Fibroblast of mammary gland (primary cell): ENCODE measurements at regions not wholly inside any gene's neighbourhood (a gene's known extent, or its start where the extent isn't known, plus 50 kb on each side); places are given as distances from the start of the nearest gene placed in this dataset.

Experiments used
- DNase-seq: peaks from one replicate; pipeline ENCODE4 v3.0.0-alpha.2; 2010; ENCODE audit warnings: low read depth
- H3K4me3 ChIP-seq: 2 replicates; pipeline ENCODE4 v1.5.1; 2011; ENCODE audit warnings: low read depth, mild to moderate bottlenecking, low read length, moderate library complexity; ENCODE audit not compliant: control insufficient read depth
- CTCF ChIP-seq: conservative IDR thresholded peaks from 2 replicates; pipeline ENCODE4 v1.5.1; 2011; ENCODE audit warnings: low read depth, low read length, inconsistent platforms; ENCODE audit not compliant: control insufficient read depth, insufficient read depth

- TF ChIP-seq CTCF, result no peak
- no peak overlapping the region for H3K4me3 ChIP-seq
- no peak for DNase-seq
Observed at GRCh38 chr11:91972665-91973266, 251.9 kb upstream of the FAT3 start.

GRCh38 chr11:91970624-91971023, 254.0 kb upstream of the FAT3 start:
- H3K4me3 ChIP-seq, result no peak overlapping the region
- TF ChIP-seq CTCF, result no peak
- no peak for DNase-seq

GRCh38 chr11:91969486-91969885, 255.1 kb upstream of the FAT3 start:
- no peak for DNase-seq
- no peak for TF ChIP-seq CTCF
- no peak overlapping the region for H3K4me3 ChIP-seq

GRCh38 chr11:91967691-91968045, 256.9 kb upstream of the FAT3 start:
- no peak overlapping the region for H3K4me3 ChIP-seq
- TF ChIP-seq CTCF, result no peak
- DNase-seq, result no peak

- no peak for TF ChIP-seq CTCF
- no peak overlapping the region for H3K4me3 ChIP-seq
- peak; percentile 17 for DNase-seq
Observed at GRCh38 chr11:91967026-91967690, 257.5 kb upstream of the FAT3 start.

- DNase-seq, result no peak
- no peak for TF ChIP-seq CTCF
- no peak overlapping the region for H3K4me3 ChIP-seq
Observed at GRCh38 chr11:91966368-91966767, 258.2 kb upstream of the FAT3 start.

GRCh38 chr11:91960770-91961169, 263.8 kb upstream of the FAT3 start:
- no peak overlapping the region for H3K4me3 ChIP-seq
- no peak for DNase-seq
- TF ChIP-seq CTCF, result no peak
